WERI-Rb-1 (cell line): ENCODE measurements at regions not wholly inside any gene's neighbourhood (a gene's known extent, or its start where the extent isn't known, plus 50 kb on each side); places are given as distances from the start of the nearest gene placed in this dataset.

Experiments
- DNase-seq: peaks from one replicate; pipeline ENCODE4 v3.0.0-alpha.2; 2020
- H3K27ac ChIP-seq: fragments of 250-450 bp; sonication (Bioruptor Pico); 2 replicates; pipeline ENCODE4 v1.5.1; 2020; ENCODE audit warnings: mild to moderate bottlenecking, moderate library complexity
- H3K27me3 ChIP-seq: fragments of 250-450 bp; sonication (Bioruptor Pico); 2 replicates; pipeline ENCODE4 v1.5.1; 2021; ENCODE audit warnings: mild to moderate bottlenecking, low read depth, moderate library complexity; ENCODE audit not compliant: insufficient read depth, severe bottlenecking
- H3K36me3 ChIP-seq: fragments of 250-450 bp; sonication (Bioruptor Pico); 2 replicates; pipeline ENCODE4 v1.5.1; 2020; ENCODE audit warnings: mild to moderate bottlenecking, moderate library complexity
- H3K4me3 ChIP-seq: 2 replicates; pipeline ENCODE4 v1.5.1; 2011; ENCODE audit warnings: low read depth, mild to moderate bottlenecking, control low read depth, low read length
- H3K9me3 ChIP-seq: fragments of 250-450 bp; sonication (Bioruptor Pico); 2 replicates; pipeline ENCODE4 v1.5.1; 2021; ENCODE audit warnings: mild to moderate bottlenecking, moderate library complexity; ENCODE audit not compliant: severe bottlenecking
- CTCF ChIP-seq: IDR thresholded peaks from 2 replicates; pipeline ENCODE4 v1.5.1; 2011; ENCODE audit warnings: low read depth, mild to moderate bottlenecking, control low read depth, inconsistent platforms, low read length

GRCh38 chr17:59505610-59506276 lies 59.7 kb upstream of the DHX40 start:
- no peak for TF ChIP-seq CTCF
- Histone ChIP-seq H3K4me3 (no peak overlapping the region), H3K27me3 (no peaks in the 10 kb centered on the region), H3K27ac (no peak overlapping the region), H3K36me3 (no peaks in the 10 kb centered on the region), H3K9me3 (no peaks in the 10 kb centered on the region)
- no peak for DNase-seq

- TF ChIP-seq CTCF = no peak
- H3K4me3 ChIP-seq = no peak overlapping the region
- DNase-seq = no peak
- H3K27ac ChIP-seq = no peak overlapping the region
- no peaks in the 10 kb centered on the region for H3K27me3 ChIP-seq
- H3K9me3 ChIP-seq = no peaks in the 10 kb centered on the region
- no peaks in the 10 kb centered on the region for H3K36me3 ChIP-seq
Observed at GRCh38 chr17:59506894-59507726, 58.3 kb upstream of the DHX40 start.

GRCh38 chr17:59508999-59509625 lies 56.3 kb upstream of the DHX40 start:
- Histone ChIP-seq H3K9me3 (no peaks in the 10 kb centered on the region), H3K27ac (no peak overlapping the region), H3K27me3 (no peaks in the 10 kb centered on the region), H3K36me3 (no peaks in the 10 kb centered on the region), H3K4me3 (no peak overlapping the region)
- DNase-seq = no peak
- no peak for TF ChIP-seq CTCF

- Histone ChIP-seq H3K27me3 (no peaks in the 10 kb centered on the region), H3K36me3 (no peaks in the 10 kb centered on the region), H3K9me3 (no peaks in the 10 kb centered on the region), H3K4me3 (no peak overlapping the region), H3K27ac (no peak overlapping the region)
- DNase-seq = no peak
- no peak for TF ChIP-seq CTCF
Observed at GRCh38 chr17:59510611-59511010, 54.8 kb upstream of the DHX40 start.

GRCh38 chr17:59511726-59512125 lies 53.7 kb upstream of the DHX40 start:
- H3K27ac ChIP-seq = no peak overlapping the region
- no peak for DNase-seq

More at GRCh38 chr17:59511726-59512125, 53.7 kb upstream of the DHX40 start:
- Histone ChIP-seq H3K36me3 (no peaks in the 10 kb centered on the region), H3K9me3 (no peaks in the 10 kb centered on the region), H3K27me3 (no peaks in the 10 kb centered on the region), H3K4me3 (no peak overlapping the region)
- no peak for TF ChIP-seq CTCF
